MCF 10A (cell line): ENCODE measurements at regions not wholly inside any gene's neighbourhood (a gene's known extent, or its start where the extent isn't known, plus 50 kb on each side); places are given as distances from the start of the nearest gene placed in this dataset.
A peak's percentile ranks its signal among the peaks of the same experiment; 100 is the strongest.

Source experiments
- BruUV-seq: library from RNA; stranded (reverse); fragments of 400-500 nt; replicated peaks from 2 replicates; lab custom pipeline; 2021; lab: Mats Ljungman, UMichigan
- CTCF ChIA-PET: fragments of 300-600 bp; sonication (Branson Sonifier 250); formaldehyde crosslinking; extraction: SDS; loops from one replicate; lab custom pipeline; 2021; ENCODE audit warnings: antibody characterized with exemption, inconsistent platforms; lab: Yijun Ruan, JAX
- POLR2A ChIA-PET: fragments of 300-600, 350-650 bp; sonication (Branson Sonifier 250); formaldehyde crosslinking; extraction: SDS; loops from one replicate; lab custom pipeline; 2020; ENCODE audit warnings: antibody characterized with exemption, inconsistent platforms; lab: Yijun Ruan, JAX
- DNase-seq: peaks from one replicate; pipeline ENCODE4 v3.0.0-alpha.2; 2018; ENCODE audit not compliant: unreplicated experiment
- H3K27ac Mint-ChIP-seq: one replicate; pipeline ENCODE4 v1.8.0; 2022; ENCODE audit warnings: mild to moderate bottlenecking, low read depth, mixed read lengths; ENCODE audit not compliant: unreplicated experiment
- H3K27me3 Mint-ChIP-seq: one replicate; pipeline ENCODE4 v1.8.0; 2022; ENCODE audit warnings: mixed read lengths; ENCODE audit not compliant: insufficient read depth, unreplicated experiment
- H3K36me3 Mint-ChIP-seq: one replicate; pipeline ENCODE4 v1.8.0; 2022; ENCODE audit warnings: mild to moderate bottlenecking, moderate library complexity, mixed read lengths; ENCODE audit not compliant: insufficient read depth, unreplicated experiment
- H3K4me1 Mint-ChIP-seq: one replicate; pipeline ENCODE4 v1.8.0; 2022; ENCODE audit warnings: mixed read lengths; ENCODE audit not compliant: insufficient read depth, unreplicated experiment
- H3K4me3 Mint-ChIP-seq: one replicate; pipeline ENCODE4 v1.8.0; 2022; ENCODE audit warnings: mild to moderate bottlenecking, moderate library complexity, mixed read lengths; ENCODE audit not compliant: unreplicated experiment
- H3K9me3 Mint-ChIP-seq: one replicate; pipeline ENCODE4 v1.8.0; 2022; ENCODE audit warnings: mixed read lengths; ENCODE audit not compliant: unreplicated experiment
- intact Hi-C: fragments of 100-400 bp; cut with micrococcal nuclease; formaldehyde crosslinking; loops from 2 replicates; pipeline ENCODE4 v1.14.1; 2022
- TF ChIP-seq, protein P1 (sequence below): fragments of 200-600 bp; IDR thresholded peaks from one replicate; pipeline ENCODE4 v1.8.0; 2022; ENCODE audit warnings: antibody characterized with exemption, mild to moderate bottlenecking; ENCODE audit not compliant: unreplicated experiment

DNA sequence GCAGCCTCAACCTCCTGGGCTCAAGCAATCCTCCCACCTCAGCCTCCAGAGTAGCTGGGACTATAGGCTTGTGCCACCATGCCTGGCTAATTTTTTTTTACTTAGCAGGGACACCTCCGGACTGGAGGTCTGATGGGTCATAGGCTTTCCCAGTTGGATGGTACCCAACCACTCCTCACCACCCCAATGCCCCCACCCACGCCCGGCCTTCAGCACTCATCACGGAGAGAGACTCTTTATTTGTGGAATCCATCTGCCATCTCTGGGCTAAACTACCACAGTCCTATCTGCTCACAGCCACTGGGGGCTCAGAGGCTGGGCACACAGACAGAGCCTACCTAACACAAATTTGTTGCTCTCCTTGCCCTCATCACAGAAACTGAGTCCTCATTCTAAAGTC lies 58.3 kb upstream of the STXBP1 start:
- H3K4me1 Mint-ChIP-seq = peaks cover 37% of the 10 kb centered on the region
- intact Hi-C loops = no loop called here
- peaks cover 58% of the 10 kb centered on the region for H3K36me3 Mint-ChIP-seq
- ChIA-PET CTCF (interaction anchor here (0.8 to 2.4 kb wide), 4 partner anchors 16 to 55 kb away, joined by 3 to 6 read pairs (median 5); no protein-coding TSS in a partner anchor), POLR2A (interaction anchor here (0.6 to 5.2 kb wide), 4 partner anchors 8 to 53 kb away, joined by 3 to 24 read pairs (median 7); no protein-coding TSS in a partner anchor)
- H3K9me3 Mint-ChIP-seq = no peaks in the 10 kb centered on the region
- BruUV-seq = no TSS peak
- TF ChIP-seq, protein P1, sequence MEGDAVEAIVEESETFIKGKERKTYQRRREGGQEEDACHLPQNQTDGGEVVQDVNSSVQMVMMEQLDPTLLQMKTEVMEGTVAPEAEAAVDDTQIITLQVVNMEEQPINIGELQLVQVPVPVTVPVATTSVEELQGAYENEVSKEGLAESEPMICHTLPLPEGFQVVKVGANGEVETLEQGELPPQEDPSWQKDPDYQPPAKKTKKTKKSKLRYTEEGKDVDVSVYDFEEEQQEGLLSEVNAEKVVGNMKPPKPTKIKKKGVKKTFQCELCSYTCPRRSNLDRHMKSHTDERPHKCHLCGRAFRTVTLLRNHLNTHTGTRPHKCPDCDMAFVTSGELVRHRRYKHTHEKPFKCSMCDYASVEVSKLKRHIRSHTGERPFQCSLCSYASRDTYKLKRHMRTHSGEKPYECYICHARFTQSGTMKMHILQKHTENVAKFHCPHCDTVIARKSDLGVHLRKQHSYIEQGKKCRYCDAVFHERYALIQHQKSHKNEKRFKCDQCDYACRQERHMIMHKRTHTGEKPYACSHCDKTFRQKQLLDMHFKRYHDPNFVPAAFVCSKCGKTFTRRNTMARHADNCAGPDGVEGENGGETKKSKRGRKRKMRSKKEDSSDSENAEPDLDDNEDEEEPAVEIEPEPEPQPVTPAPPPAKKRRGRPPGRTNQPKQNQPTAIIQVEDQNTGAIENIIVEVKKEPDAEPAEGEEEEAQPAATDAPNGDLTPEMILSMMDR = no peak
- H3K27me3 Mint-ChIP-seq = no peaks in the 10 kb centered on the region
- H3K27ac Mint-ChIP-seq = peak overlapping the region; percentile 67
- H3K4me3 Mint-ChIP-seq = no peak overlapping the region
- no peak for DNase-seq

DNA sequence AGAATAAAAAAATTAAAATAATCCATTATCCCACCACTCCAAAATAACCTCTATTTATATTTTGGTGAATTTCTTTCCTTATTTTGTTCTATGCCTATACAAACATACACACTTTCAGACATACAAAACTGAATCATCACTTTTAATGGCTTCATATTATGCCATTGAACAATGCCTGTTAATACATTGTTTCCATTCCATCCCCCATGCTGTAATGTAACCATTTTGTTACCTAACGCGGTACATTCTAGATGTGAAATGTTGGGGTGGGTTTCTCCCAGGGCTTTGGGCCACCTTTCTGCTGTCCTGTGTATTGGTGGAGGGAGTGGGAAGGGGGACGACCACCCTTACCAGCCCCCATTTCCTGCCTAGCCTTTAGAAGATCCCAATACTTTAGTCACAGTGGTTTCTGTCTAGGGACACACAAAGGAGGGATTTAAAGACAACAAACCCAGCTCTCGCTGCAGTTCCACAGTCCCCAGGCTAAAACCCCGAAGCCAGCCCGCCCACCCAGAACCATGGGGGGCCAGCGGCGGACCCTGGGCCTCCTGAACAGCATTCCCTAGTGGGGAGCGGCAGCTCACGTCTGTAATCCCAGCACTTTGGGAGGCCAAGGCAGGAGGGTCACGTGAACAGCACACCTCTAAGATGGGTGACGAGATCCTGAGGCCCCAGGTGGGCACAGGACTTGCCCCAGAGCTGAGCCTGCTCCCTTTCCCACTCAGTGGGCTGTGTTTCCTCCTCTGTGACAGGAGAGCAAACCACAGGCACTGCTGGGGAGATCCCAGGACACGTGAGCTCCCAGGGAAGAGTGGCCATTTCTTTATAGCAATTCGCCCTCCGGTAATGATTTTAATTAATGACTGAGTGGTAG lies 56.9 kb upstream of the STXBP1 start:
- no TSS peak for BruUV-seq
- Mint-ChIP-seq H3K27me3 (no peaks in the 10 kb centered on the region), H3K36me3 (peaks cover 52% of the 10 kb centered on the region), H3K27ac (peak overlapping the region; percentile 59), H3K4me3 (peak overlapping the region; percentile 50), H3K4me1 (peaks cover 36% of the 10 kb centered on the region), H3K9me3 (no peaks in the 10 kb centered on the region)
- TF ChIP-seq, protein P1 = no peak
- no peak for DNase-seq
- ChIA-PET POLR2A (interaction anchor here (0.7 to 5.2 kb wide), 10 partner anchors 10 to 142 kb away, joined by 3 to 24 read pairs (median 6); a partner anchor contains a TSS), CTCF (interaction anchor here (1.2 to 1.8 kb wide), 4 partner anchors 24 to 34 kb away, joined by 3 to 8 read pairs (median 6); no protein-coding TSS in a partner anchor)
- intact Hi-C loops = no loop called here

DNA sequence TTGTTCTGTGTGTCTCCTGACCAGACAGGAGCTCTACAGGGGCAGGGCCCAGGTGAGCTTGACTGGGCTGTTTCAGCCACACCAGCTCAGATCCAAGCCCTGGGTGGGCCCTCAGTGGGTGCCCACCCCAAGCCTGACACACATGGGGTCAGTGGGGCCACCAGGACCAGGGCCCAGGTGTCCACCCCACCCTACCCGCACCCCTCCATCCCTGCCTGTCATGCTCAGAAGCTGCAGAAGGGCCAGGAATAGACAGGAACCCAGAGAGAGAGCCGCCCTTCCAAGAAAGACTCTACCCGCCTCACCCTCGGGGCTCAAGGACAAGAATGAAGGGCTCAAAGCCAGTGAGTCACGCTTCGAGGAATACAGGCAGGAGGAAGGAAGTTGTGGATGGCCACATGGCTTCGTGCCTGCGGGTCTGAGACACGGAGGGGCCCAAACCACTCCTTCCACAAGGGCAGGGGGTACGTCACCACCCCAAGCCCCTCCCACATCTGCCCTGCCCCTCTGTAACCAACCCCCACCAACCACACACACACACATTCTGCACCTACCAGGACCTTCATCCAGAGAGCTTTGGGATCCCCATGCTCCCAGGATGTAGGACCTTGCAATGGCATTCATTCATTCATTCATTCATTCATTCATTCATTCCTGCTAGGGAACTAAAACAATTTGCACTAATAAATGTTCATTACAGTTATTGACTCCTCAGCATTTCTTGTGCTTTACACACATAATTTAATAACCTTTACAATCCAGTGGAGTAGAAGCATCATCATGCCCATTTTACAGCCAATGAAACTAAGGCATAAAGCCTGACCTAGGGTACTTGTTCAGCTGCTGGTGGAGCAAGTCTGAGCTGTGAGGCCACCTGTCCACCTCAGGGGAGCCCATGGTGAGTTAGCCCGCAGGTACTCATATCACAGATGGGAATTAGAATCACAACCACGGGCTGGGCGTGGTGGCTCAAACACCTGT lies 55.9 kb upstream of the STXBP1 start:
- peaks cover 45% of the 10 kb centered on the region for H3K4me1 Mint-ChIP-seq
- H3K27ac Mint-ChIP-seq = peak overlapping the region; percentile 59
- no peaks in the 10 kb centered on the region for H3K9me3 Mint-ChIP-seq
- H3K4me3 Mint-ChIP-seq = peak overlapping the region; percentile 50
- intact Hi-C loops = loop anchor here (2.0 kb wide), 1 partner anchor 33 kb away; no protein-coding TSS in a partner anchor
- TF ChIP-seq, protein P1 = no peak
- no TSS peak for BruUV-seq
- ChIA-PET CTCF (interaction anchor here (0.5 to 1.8 kb wide), 8 partner anchors 19 to 366 kb away, joined by 3 to 8 read pairs (median 5); no protein-coding TSS in a partner anchor), POLR2A (interaction anchor here (0.7 to 5.2 kb wide), 15 partner anchors 10 to 322 kb away, joined by 3 to 24 read pairs (median 4); a partner anchor contains a TSS)
- peaks cover 56% of the 10 kb centered on the region for H3K36me3 Mint-ChIP-seq
- H3K27me3 Mint-ChIP-seq = no peaks in the 10 kb centered on the region
- peak; percentile 98 for DNase-seq
